ENCODE measurements at regions not wholly inside any gene's neighbourhood (a gene's known extent, or its start where the extent isn't known, plus 50 kb on each side); places are given as distances from the start of the nearest gene placed in this dataset.
"Not testable (repeated sequence)": the region's sequence is repeated elsewhere in the genome, so short reads cannot be mapped to it uniquely, and the experiment has no call there.

- not testable (repeated sequence) for H3K27ac ChIP-seq
Observed at GRCh38 chr1:25171013-25171412, 61.3 kb downstream of the SYF2 start.

- TF ChIP-seq ZFX (IDR thresholded peaks at IDR 0.05; ENCODE audit: borderline replicate concordance) (no peak), CTCF (IDR thresholded peaks at IDR 0.05) (no peak)
- H3K27ac ChIP-seq, result no peak overlapping the region
Observed at GRCh38 chr1:25170439-25170838, 61.9 kb downstream of the SYF2 start.

GRCh38 chr1:25169610-25170009 is 62.7 kb downstream of the SYF2 start:
- TF ChIP-seq CTCF (IDR thresholded peaks at IDR 0.05), result no peak
- TF ChIP-seq ZFX (IDR thresholded peaks at IDR 0.05; ENCODE audit: borderline replicate concordance), result no peak
- no peak overlapping the region for H3K27ac ChIP-seq

- H3K27ac ChIP-seq, result peak overlapping the region; percentile 30; the same call in 1 of the 2 replicates
- no peak for TF ChIP-seq ZFX (IDR thresholded peaks at IDR 0.05; ENCODE audit: borderline replicate concordance)
- no peak for TF ChIP-seq CTCF (IDR thresholded peaks at IDR 0.05)
Observed at GRCh38 chr1:25169168-25169567, 63.1 kb downstream of the SYF2 start.

- peak overlapping the region; percentile 30; the same call in 1 of the 2 replicates for H3K27ac ChIP-seq
- TF ChIP-seq CTCF (IDR thresholded peaks at IDR 0.05), result peak; percentile 6; the same call in 1 of the 2 replicates
- no peak for TF ChIP-seq ZFX (IDR thresholded peaks at IDR 0.05; ENCODE audit: borderline replicate concordance)
Observed at GRCh38 chr1:25168193-25169071, 63.9 kb downstream of the SYF2 start.

- no peak for TF ChIP-seq ZFX (IDR thresholded peaks at IDR 0.05; ENCODE audit: borderline replicate concordance)
- no peak for TF ChIP-seq CTCF (IDR thresholded peaks at IDR 0.05)
- peak overlapping the region; percentile 30; the same call in 1 of the 2 replicates for H3K27ac ChIP-seq
Observed at GRCh38 chr1:25167269-25168192, 64.8 kb downstream of the SYF2 start.

GRCh38 chr1:25166847-25167246 is 65.5 kb downstream of the SYF2 start:
- H3K27ac ChIP-seq, result no peak overlapping the region
- TF ChIP-seq ZFX (IDR thresholded peaks at IDR 0.05; ENCODE audit: borderline replicate concordance) (no peak), CTCF (IDR thresholded peaks at IDR 0.05) (no peak)
